SK-MEL-5 (cell line): ENCODE measurements at regions not wholly inside any gene's neighbourhood (a gene's known extent, or its start where the extent isn't known, plus 50 kb on each side); places are given as distances from the start of the nearest gene placed in this dataset.
A peak's percentile ranks its signal among the peaks of the same experiment; 100 is the strongest.
"Not testable (repeated sequence)": the region's sequence is repeated elsewhere in the genome, so short reads cannot be mapped to it uniquely, and the experiment has no call there.

Experiments used
- DNase-seq: peaks from one replicate; pipeline ENCODE4 v3.0.0-alpha.2; 2016; ENCODE audit warnings: low read depth, low spot score
- in situ Hi-C: cut with HindIII; loops from 2 replicates; pipeline ENCODE4 v1.10.0; 2016; ENCODE audit warnings: low sequenced_read_pairs, high pct_unique_total_duplicates, low pct_unique_long_range_greater_than_20kb

DNA sequence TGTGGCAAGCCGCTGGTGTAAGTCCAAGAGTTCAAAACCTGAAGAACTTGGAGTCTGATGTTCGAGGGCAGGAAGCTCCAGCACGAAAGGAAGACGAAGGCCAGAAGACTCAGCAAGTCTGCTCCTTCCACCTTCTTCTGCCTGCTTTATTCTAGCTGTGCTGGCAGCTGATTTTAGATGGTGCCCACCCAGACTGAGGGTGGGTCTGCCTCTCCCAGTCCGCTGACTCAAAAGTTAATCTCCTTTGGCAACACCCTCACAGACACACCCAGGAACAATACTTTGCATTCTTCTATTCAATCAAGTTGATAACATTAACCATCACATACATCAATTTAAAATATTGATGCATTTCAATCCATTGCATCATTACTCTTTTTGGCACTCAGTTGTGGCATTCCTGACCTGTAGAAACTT, 373.1 kb downstream of the CDH10 start:
- DNase-seq, in situ Hi-C loops: not testable (repeated sequence)

DNA sequence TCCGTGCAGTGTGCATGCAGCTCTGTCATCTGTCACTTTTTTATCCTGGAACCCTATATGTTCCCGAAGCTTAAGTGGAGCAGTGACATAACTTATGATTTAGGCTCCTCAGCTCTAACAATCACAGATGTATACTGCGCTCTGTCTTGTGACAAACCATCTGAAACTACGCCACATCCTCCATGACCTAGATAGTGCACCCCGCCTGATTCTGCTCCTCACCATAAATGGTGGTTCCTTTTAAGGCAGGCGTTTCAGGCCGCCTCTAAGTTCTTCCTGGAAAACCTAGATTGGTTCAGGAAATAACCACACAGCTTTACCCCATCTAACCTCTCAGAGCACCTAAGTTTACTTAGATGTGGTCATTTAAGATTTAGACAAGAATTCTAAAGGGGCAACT, 372.0 kb downstream of the CDH10 start:
- in situ Hi-C loops = no loop called here
- DNase-seq = peak; percentile 42

DNA sequence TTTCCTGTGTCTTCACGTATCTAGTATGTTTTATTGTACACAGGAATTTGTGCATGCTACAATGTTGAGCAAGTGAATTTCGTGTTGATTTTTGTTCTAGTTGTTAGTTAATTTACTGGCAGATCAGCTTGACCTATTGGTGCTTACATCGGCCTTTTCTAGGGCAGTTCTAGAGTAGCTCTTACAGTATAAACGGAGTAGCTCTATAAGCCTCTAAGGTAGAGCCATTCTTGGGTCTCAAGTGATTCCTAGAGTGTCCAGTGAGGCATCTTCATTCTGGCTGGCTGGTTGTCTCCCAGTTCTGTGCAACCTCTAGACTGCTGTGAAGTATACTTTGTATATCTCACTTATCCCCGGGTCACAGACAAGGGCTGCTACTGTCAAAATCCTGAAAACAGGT, 364.6 kb downstream of the CDH10 start:
- no peak for DNase-seq
- in situ Hi-C loops = no loop called here

DNA sequence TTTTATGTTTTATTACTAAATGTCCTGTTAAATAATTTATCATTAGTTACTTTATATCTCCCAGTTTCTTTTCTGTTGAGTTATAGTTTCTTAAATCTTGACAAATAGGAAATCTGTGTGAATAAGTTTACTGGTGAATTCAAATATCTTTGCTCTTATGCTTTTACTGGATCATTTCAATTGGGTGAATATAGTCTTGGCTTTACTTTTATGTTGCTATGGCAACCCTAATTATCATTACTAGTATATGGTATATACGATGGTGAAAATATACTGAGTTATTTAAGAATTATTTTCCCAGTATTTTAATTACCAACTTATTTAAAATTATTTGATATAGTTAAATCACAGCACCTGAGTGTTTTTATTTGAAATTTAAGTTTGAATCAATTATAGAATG, 363.0 kb downstream of the CDH10 start:
- no peak for DNase-seq
- in situ Hi-C loops = no loop called here

DNA sequence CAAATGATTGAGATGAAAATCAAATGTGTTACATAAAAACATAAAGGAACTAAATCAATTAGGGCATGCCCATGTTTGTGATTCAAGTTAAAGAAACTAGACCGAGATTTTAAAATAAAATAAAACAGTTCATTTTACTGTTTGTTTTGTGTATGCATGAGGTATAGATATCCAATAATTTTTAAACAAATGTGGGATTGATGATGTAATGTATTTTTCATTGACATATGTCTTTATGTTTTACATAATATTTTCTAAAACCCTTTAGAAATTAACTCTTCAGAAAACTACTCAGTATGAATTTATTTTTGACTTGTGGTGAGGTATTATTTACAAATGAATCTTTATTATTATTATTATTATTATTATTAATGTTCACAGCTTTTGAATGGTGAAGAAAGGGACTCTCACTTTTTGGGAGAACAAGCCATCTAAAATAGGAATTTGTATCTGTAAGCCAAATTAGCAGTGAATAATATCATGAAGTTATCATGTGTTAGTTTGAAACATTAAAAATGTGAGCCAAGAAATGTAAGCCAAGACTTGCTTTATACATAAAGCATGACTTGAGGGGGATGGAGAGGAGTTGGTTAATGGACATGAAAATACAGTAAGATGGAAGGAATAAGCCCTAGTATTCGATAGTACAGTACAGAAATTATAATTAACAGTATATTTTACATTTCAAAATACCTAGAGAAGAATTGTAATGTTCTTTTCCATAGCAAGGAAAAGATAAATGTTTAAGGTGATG, 355.0 kb downstream of the CDH10 start:
- no peak for DNase-seq
- in situ Hi-C loops = no loop called here

DNA sequence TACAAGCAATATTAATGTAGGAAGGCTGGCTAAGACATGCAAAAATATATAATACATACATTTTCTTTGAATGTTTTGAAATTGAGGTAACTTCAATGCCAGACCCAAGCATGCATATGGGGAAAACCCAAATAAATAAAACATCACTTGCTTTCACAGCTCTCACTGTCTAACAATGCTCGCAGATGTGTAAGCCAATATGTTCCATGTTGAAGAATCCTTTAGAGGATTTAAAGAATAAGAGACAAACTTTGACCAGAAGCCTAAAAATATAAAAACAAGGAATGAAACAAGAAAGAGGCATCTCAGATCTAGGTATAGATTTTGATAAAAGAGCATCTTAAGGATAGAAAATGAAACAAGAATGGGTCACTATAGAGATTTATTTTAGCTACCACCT, 354.2 kb downstream of the CDH10 start:
- no peak for DNase-seq
- in situ Hi-C loops = no loop called here

DNA sequence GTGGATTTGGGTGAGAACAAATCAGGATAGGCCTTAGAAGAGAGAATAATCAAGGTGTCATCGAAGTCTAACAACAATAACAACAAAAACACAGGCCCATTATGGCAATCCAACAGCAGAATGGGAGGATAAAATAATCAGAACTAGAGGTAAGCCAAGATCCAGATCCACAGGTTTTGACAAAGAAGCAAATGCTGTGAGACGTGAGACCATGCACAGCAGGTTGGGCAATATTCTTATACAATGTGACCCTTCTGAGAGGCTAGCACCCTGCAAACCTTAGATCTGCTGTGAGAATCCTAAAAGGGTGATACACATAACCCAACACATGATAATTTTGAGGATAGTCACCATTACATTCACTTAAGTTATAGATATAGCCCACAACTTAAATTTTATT, 352.9 kb downstream of the CDH10 start:
- in situ Hi-C loops = no loop called here
- DNase-seq = no peak

DNA sequence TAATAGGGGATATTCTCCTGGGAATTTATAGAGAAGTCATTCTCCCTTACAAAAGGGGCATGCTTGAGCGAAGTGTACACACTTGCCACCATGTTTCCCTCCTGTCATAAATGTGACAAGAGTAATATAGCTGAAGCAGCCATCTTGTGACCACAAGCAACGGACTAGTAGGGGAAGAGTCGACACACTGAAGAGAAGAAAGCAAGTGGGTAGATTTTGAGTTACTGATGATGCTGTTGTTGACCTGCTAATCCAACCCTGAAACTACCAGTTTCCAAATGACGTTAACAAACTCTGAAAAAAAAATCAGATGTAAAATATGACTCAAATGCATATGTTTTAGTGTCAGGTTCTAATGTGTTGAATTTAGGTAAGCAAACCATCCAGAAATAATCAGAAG, 350.4 kb downstream of the CDH10 start:
- in situ Hi-C loops = no loop called here
- no peak for DNase-seq

DNA sequence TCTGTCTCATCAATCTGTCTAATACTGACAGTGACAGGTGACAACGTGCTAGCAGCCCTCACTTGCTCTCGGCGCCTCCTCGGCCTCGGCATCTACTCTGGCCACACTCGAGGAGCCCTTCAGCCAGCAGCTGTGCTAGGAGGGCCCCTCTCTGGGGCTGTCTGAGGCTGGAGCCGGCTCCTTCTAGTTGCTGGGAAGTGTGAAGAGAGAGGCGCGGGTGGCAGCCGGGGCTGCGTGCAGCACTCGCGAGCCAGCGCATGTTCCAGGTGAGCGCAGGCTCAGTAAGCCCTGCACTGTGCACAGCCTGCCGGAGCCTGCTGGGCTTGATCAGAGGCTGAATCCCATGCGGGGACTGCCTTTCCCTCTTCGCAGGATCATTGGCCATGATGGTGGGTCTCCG, 330.7 kb downstream of the CDH10 start:
- DNase-seq = no peak
- in situ Hi-C loops = no loop called here

DNA sequence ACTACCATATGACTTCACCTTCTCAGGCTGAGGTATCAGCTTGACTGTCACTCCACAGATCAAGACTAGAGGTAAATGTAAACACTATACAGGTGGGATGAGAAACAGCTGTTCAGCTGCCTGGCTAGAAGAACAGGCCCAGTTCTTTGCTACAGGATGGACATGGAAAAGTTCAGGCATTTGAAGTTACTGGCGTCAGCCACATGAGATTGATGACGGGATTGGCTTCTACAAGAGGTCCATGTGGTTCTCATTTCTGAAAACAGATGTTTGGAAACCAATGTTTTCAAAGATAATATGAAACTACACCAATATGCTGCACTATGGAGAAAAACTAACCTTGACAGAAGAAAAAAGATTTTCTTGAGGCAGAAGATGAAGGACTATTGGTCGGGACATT, 324.1 kb downstream of the CDH10 start:
- in situ Hi-C loops = no loop called here
- DNase-seq = no peak

DNA sequence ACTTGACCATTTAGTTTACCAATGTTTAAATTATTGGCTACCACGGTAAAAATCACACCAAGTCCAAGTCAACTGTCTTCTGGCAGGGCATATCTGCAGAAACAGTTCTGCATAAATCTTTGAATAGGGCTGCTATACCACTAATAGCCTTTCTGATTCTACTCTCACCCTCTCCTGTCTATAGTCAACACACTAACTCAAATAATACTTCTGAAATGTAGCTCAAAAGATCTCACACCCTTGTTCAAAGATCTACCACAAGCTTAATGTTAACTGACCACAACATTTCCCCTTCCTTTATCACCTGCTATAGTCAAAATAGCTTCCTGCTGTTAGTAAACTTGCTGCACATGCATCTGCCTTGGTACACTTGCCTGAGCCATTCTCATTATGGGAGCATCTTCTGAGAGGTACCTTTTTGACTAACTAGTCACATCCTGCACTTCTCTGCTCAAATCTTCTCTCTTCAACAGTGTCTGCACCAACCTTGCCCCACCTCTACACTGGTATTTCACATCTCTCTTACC, 319.4 kb downstream of the CDH10 start:
- in situ Hi-C loops = no loop called here
- DNase-seq = no peak

DNA sequence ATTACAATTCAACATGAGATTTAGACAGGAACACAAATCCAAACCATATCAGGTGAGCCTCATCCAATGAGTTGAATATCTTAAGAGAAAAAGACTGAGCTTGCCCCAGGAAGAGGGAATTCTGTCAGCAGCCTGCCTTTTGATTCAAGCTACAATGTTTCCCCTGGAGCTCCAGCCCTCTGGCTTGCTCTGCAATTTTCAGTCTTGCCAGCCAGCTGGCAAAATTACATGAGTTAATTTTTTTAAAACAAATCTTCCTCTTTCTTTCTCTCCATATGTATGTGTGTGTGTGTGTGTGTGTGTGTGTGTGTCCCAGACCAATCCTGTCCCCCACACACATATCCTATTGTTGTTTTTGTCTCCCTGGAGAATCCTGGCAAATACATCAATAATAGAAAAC, 313.2 kb downstream of the CDH10 start:
- DNase-seq = no peak
- in situ Hi-C loops = no loop called here

DNA sequence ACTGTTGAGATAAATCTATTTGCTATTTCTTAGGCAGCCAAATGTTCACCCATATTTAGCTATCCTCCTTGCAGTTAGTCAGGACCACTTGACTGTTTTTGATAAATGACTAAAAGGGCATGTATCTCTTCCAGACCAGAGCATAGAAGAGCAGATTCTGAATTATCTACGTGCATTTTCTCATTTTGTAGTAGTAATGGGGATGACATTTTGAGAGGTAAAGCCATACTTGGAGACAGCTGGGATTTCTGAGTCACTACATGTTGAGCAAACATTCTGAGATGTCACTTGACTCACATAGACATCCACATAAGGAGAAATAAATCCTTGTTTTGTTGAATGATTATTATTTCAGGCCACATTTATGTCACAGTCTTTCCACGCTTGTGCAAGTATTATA, 297.6 kb downstream of the CDH10 start:
- DNase-seq = no peak
- in situ Hi-C loops = no loop called here

DNA sequence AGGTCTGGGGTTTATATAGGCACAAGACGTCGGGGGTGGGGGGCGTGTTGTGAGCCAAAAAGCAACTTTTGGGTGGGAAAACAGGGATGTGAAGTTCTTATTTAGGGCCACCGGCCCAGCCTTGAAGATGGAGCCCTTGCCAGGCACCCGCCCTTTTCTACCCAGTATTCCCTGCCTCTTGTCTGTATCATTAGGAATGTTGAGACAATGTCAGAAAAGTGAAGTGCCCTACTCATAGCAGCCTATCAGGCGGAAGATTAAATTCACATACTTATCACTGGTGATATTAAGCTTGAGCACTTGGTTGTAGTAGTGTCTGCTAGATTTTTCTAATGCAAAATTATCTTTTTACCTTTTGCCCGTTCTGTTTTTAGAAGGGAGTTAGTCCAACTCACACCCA, 293.5 kb downstream of the CDH10 start:
- no peak for DNase-seq
- in situ Hi-C loops = no loop called here

DNA sequence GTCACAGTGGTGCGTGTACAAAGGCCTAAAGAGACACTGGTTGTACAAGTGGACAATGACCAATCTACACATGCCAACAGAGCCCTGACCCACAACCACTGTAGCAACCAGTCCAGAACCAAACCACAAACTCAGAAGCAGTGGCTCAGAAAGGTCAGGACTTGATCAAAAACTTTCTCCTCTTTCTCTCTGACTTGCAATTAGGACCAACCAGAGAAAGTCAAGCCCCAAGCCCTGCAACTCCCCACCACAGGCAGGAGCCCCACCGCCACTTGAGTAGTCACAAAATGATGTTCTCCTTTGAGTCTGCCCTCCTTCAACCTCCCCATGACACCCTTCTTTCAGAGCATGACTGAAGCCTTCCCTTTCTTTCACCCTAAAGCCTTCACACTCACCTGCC, 291.8 kb downstream of the CDH10 start:
- DNase-seq = no peak
- in situ Hi-C loops = no loop called here

DNA sequence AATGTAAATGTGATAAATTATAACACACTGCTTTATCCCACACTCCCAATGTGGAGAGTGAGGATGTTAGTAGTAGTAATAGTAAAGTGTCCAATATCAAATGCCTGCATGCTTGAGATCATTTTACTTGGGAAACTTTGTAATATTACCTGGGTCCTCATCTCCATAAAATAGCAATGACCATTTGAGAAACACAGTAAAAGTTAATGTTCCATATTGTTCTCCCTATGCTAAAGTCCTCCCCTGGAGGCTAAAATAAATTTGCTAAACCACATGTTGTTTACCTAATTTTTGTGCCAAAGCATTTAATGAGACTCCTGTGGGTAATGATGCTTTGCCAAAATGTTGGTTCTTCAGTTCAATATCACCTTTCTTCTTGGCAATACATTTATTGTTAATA, 291.2 kb downstream of the CDH10 start:
- in situ Hi-C loops = no loop called here
- no peak for DNase-seq

DNA sequence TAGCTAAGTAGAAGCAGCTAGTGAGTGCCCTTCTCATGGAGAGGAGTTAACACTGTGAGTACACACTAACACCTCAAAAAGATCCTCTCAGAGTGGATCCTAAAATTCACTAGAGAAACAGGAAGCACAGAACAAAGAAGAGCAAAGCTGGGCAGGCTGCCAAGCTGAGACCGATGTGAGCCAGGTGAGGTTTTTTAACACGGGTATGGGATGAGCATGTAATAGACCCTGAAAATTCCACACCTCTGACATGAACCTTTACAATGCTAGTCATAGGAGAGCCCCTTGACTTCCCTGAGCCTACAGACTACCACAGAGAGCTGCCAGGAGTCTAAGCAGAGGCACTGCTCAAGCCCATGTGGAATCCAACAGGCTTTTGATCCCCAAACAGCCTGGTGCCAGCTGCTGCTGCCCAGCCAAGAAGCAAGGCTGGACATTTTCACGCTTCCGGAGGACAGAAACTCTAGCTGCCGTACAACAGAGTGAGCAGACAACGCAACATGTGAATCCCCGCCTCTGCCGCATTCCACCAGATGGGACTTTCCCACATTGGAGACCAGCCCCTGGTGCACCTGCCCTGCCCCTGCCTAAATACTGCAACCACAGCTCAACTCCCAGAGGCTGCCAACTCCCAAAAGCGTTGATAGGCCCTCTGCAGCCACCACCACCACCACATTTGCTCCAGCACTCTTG, 280.8 kb downstream of the CDH10 start:
- in situ Hi-C loops = no loop called here
- DNase-seq = no peak

DNA sequence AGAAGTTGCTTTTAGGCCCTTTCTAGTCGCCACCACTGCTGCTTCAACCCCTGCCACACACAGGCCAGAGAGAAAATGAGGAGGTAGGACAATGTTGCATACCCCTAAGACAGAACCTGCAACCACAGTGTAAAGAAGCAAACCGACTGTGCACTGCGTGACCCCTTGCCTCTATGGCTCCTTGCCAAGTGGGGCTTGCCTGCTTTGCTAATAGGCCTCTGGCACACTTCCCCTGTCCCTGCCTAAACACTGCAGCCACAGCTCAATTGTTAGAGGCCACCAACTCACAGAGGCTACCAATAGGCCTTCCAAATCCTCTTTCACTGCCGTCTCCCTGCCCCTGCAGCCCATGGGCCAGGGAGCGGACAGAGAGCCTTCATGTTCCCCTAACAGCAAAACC, 280.1 kb downstream of the CDH10 start:
- in situ Hi-C loops = no loop called here
- no peak for DNase-seq

DNA sequence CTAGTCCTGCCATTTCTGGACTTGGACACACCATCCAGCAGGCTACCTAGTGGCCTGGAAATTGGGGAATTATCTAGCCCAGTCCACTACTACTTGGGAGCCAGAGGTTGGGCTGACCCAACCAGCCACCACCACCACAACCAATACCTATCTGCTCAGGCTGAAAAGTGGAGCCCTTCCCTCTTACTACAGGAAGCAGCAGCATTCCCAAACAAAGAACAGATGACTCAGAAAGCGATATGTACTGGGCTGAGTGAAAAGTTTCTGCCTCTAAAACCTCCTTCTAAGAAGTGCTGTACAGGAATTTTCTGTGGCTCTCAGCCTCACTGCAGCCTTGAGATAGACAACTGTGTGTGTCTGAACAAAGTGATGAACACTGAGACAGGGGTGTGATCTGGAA, 279.4 kb downstream of the CDH10 start:
- no peak for DNase-seq
- in situ Hi-C loops = no loop called here
